ENCODE measurements at regions not wholly inside any gene's neighbourhood (a gene's known extent, or its start where the extent isn't known, plus 50 kb on each side); places are given as distances from the start of the nearest gene placed in this dataset.
"Not testable (repeated sequence)": the region's sequence is repeated elsewhere in the genome, so short reads cannot be mapped to it uniquely, and the experiment has no call there.

- TF ChIP-seq, protein P1, sequence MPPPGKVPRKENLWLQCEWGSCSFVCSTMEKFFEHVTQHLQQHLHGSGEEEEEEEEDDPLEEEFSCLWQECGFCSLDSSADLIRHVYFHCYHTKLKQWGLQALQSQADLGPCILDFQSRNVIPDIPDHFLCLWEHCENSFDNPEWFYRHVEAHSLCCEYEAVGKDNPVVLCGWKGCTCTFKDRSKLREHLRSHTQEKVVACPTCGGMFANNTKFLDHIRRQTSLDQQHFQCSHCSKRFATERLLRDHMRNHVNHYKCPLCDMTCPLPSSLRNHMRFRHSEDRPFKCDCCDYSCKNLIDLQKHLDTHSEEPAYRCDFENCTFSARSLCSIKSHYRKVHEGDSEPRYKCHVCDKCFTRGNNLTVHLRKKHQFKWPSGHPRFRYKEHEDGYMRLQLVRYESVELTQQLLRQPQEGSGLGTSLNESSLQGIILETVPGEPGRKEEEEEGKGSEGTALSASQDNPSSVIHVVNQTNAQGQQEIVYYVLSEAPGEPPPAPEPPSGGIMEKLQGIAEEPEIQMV (tag; conservative IDR thresholded peaks at IDR 0.05; ENCODE audit: low read depth): no peak
- no peak for TF ChIP-seq ZBTB9 (CRISPR knock-in tag; IDR thresholded peaks at IDR 0.05)
- no peak for TF ChIP-seq SOX6 (IDR thresholded peaks at IDR 0.05)
- no peak for TF ChIP-seq MYNN (IDR thresholded peaks at IDR 0.05)
- TF ChIP-seq MYNN (CRISPR knock-in tag; IDR thresholded peaks at IDR 0.05): no peak
- no peak for TF ChIP-seq ZC3H11A (IDR thresholded peaks at IDR 0.05; ENCODE audit: low read depth, low read length)
- no peak for TF ChIP-seq DACH1 (IDR thresholded peaks at IDR 0.05; ENCODE audit: partially characterized antibody)
- TF ChIP-seq, protein P2, sequence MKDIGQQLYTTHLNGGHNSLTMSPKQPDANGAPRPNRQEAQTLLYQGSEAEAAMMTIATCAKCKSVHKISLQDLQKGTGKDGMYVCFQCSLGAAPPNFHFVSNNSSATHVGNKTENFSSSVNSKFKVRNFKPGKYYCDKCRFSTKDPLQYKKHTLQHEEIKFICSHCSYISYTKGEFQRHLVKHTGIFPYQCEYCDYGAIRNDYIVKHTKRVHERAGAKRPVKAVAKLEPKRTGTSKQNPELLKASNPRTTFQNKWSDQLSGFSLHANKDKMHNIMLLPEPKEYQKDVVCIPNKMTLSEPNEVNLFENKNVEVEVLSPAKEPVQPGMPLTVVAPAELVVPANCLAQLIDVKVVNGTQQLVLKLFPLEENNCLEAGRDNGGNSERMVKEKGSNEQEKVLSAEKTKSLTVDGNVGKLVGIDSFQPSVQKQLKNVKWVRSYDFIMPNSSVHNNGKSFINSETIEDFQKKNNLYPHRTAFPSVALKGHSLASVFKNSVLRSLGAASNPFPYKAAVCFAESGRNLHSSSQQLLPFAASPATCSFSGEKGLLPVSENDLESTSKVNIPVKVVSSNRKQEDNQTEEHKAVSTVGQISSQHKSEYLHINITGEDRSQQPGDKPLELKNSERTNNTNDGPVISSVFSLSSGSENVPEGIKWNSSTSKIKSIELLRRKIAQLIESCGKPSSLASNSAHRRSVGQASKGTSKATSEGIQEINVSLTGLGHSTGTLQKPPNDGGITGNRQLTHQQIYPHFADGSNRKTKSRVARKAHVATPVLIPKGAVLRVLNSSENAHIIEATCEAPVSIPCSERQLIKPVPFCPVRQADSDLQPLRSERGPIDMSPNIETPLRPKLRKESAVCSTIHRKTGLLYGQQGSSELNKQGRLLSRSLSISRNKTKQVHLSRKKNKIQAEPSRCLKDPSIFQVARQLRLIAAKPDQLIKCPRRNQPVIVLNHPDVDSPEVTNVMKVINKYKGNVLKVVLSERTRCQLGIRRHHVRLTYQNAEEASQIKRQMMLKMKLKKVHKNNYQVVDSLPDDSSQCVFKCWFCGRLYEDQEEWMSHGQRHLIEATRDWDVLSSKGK (CRISPR knock-in tag; IDR thresholded peaks at IDR 0.05): no peak
- no peak for TF ChIP-seq ZFP30 (CRISPR knock-in tag; IDR thresholded peaks at IDR 0.05; ENCODE audit: borderline replicate concordance)
- no peak for TF ChIP-seq MXI1 (IDR thresholded peaks at IDR 0.05; ENCODE audit: low read depth, low read length)
- no peak for TF ChIP-seq NR3C1 (CRISPR knock-in tag; IDR thresholded peaks at IDR 0.05)
- TF ChIP-seq SMARCC2 (IDR thresholded peaks at IDR 0.05; ENCODE audit: low read depth): no peak
- TF ChIP-seq, protein P3, sequence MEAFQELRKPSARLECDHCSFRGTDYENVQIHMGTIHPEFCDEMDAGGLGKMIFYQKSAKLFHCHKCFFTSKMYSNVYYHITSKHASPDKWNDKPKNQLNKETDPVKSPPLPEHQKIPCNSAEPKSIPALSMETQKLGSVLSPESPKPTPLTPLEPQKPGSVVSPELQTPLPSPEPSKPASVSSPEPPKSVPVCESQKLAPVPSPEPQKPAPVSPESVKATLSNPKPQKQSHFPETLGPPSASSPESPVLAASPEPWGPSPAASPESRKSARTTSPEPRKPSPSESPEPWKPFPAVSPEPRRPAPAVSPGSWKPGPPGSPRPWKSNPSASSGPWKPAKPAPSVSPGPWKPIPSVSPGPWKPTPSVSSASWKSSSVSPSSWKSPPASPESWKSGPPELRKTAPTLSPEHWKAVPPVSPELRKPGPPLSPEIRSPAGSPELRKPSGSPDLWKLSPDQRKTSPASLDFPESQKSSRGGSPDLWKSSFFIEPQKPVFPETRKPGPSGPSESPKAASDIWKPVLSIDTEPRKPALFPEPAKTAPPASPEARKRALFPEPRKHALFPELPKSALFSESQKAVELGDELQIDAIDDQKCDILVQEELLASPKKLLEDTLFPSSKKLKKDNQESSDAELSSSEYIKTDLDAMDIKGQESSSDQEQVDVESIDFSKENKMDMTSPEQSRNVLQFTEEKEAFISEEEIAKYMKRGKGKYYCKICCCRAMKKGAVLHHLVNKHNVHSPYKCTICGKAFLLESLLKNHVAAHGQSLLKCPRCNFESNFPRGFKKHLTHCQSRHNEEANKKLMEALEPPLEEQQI (IDR thresholded peaks at IDR 0.05): no peak
- no peak for TF ChIP-seq MTA2 (IDR thresholded peaks at IDR 0.05; ENCODE audit: low read depth)
Measured at GRCh38 chr3:125681146-125681545, 85.8 kb upstream of the OSBPL11 start (continued).

DNA sequence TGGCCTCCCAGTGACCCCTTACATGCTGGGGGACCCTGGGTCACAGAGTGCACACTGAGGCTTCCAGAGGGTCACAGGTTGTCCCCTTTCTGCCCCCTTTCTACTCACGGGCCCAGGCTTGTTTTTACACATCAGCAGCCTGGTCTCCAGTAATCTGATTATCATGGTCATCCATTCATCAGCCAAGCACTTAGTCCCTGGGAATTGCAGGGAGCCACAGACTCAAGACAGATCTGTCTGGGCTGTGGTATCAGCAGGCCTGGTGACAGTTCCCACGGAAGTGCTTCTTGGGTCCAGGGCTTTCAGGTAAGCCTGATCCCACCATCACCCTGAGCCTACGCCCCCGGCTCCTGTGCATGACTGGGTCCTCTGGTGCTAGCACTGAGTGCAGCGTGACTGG is 86.6 kb upstream of the OSBPL11 start:
- H3K9ac ChIP-seq (ENCODE audit: insufficient read depth in 1 of 2, low read depth in 2 of 2, low read length in 2 of 2); FAIRE-seq; CTCF ChIA-PET (ENCODE audit: low intra/inter-chr PET ratio); H3K9me3 ChIP-seq (replicated peaks; ENCODE audit: control insufficient read depth, insufficient read depth, low read depth, low read length); H3K9me1 ChIP-seq (ENCODE audit: control insufficient read depth, insufficient read depth, low read length); H3K4me3 ChIP-seq; H3K4me2 ChIP-seq (ENCODE audit: insufficient read depth, low read length); H3K79me2 ChIP-seq (ENCODE audit: control insufficient read depth, insufficient read depth, low read length); ATAC-seq; BruUV-seq (replicated peaks); H3K4me1 ChIP-seq (replicated peaks in 1 of 2; ENCODE audit: control insufficient read depth in 2 of 2, insufficient read depth in 2 of 2, low read length in 2 of 2); H3K27me3 ChIP-seq (ENCODE audit: control insufficient read depth in 2 of 2, insufficient read depth in 2 of 2, low read length in 2 of 2); POLR2A ChIA-PET; intact Hi-C loops (cut with micrococcal nuclease); H4K20me1 ChIP-seq (replicated peaks; ENCODE audit: control insufficient read depth, insufficient read depth, low read length); H3K27ac ChIP-seq (ENCODE audit: extremely low read depth, low read depth, low read length); DNase-seq (ENCODE audit: extremely low read depth in 1 of 4, low spot score in 3 of 4); H2AFZ ChIP-seq (ENCODE audit: low read depth, low read length); H3K36me3 ChIP-seq (ENCODE audit: control insufficient read depth, insufficient read depth, low read length): not testable (repeated sequence)
- WGBS (ENCODE audit: insufficient coverage, low coverage, missing lambda C conversion rate): 0% methylated on average over 1 of the region's 5 CpGs
- in situ Hi-C loops (cut with MboI): loop anchor here (5.0 kb wide), 1 partner anchor 1960 kb away; no protein-coding TSS in a partner anchor

Data from K562 (cell line).